GM23338 (cell line): ENCODE measurements at regions not wholly inside any gene's neighbourhood (a gene's known extent, or its start where the extent isn't known, plus 50 kb on each side); places are given as distances from the start of the nearest gene placed in this dataset.

Experiments used
- ATAC-seq: fragments of 200-7000 bp; cut with Tn5 transposase; 3 replicates; pipeline ENCODE4 v1.9.1; 2020
- DNase-seq: peaks from one replicate; pipeline ENCODE4 v3.0.0-alpha.2; 2015; ENCODE audit warnings: low spot score
- H2AFZ ChIP-seq: fragments of 200-600 bp; sonication (generic); 2 replicates; pipeline ENCODE4 v1.8.0; 2016; ENCODE audit warnings: antibody characterized with exemption, mild to moderate bottlenecking, moderate library complexity
- H3F3A ChIP-seq: fragments of 200-600 bp; sonication (generic); replicated peaks from 2 replicates; pipeline ENCODE4 v1.8.0; 2017; ENCODE audit warnings: antibody characterized with exemption, mixed run types, low read depth
- H3K27ac ChIP-seq: fragments of 200-600 bp; sonication (generic); 2 replicates; pipeline ENCODE4 v1.6.1; 2016; ENCODE audit warnings: low read depth
- H3K27me3 ChIP-seq: fragments of 200-600 bp; sonication (generic); 2 replicates; pipeline ENCODE4 v1.8.0; 2016; ENCODE audit warnings: mild to moderate bottlenecking, mixed run types, moderate library complexity; ENCODE audit not compliant: insufficient read depth
- H3K36me3 ChIP-seq: fragments of 200-600 bp; sonication (generic); 2 replicates; pipeline ENCODE4 v1.8.0; 2016; ENCODE audit warnings: mild to moderate bottlenecking; ENCODE audit not compliant: insufficient read depth
- H3K4me1 ChIP-seq: fragments of 200-600 bp; sonication (generic); 2 replicates; pipeline ENCODE4 v1.8.0; 2016; ENCODE audit warnings: mild to moderate bottlenecking, moderate library complexity; ENCODE audit not compliant: insufficient read depth
- H3K4me2 ChIP-seq: fragments of 200-600 bp; sonication (generic); 2 replicates; pipeline ENCODE4 v1.7.1; 2017; ENCODE audit warnings: mixed run types
- H3K4me3 ChIP-seq: fragments of 200-600 bp; sonication (generic); 2 replicates; pipeline ENCODE4 v1.6.1; 2016; ENCODE audit warnings: mixed run types
- H3K79me2 ChIP-seq: fragments of 200-600 bp; sonication (generic); replicated peaks from 2 replicates; pipeline ENCODE4 v1.8.0; 2017; ENCODE audit warnings: mild to moderate bottlenecking; ENCODE audit not compliant: insufficient read depth
- H3K9me2 ChIP-seq: fragments of 200-600 bp; sonication (generic); 2 replicates; pipeline ENCODE4 v1.8.0; 2017; ENCODE audit not compliant: insufficient read depth
- H4K20me1 ChIP-seq: fragments of 200-600 bp; sonication (generic); replicated peaks from 2 replicates; pipeline ENCODE4 v1.8.0; 2017; ENCODE audit warnings: mild to moderate bottlenecking; ENCODE audit not compliant: insufficient read depth
- H3K27ac Mint-ChIP-seq: 2 replicates; pipeline ENCODE4 v1.8.0; 2020; ENCODE audit warnings: inconsistent platforms, mild to moderate bottlenecking, moderate library complexity, mixed read lengths
- H3K27me3 Mint-ChIP-seq: 3 replicates; pipeline ENCODE4 v1.8.0; 2022; ENCODE audit warnings: low read depth, mild to moderate bottlenecking, moderate library complexity, mixed read lengths, inconsistent platforms; ENCODE audit not compliant: insufficient read depth, poor library complexity
- H3K36me3 Mint-ChIP-seq: 3 replicates; pipeline ENCODE4 v1.8.0; 2021; ENCODE audit warnings: low read depth, mild to moderate bottlenecking, inconsistent platforms, moderate library complexity, mixed read lengths
- H3K4me1 Mint-ChIP-seq: 3 replicates; pipeline ENCODE4 v1.8.0; 2020; ENCODE audit warnings: mild to moderate bottlenecking, inconsistent platforms, mixed read lengths
- H3K4me3 Mint-ChIP-seq: 3 replicates; pipeline ENCODE4 v1.8.0; 2021; ENCODE audit warnings: moderate library complexity, mild to moderate bottlenecking, inconsistent platforms, mixed read lengths
- H3K9me3 Mint-ChIP-seq: 3 replicates; pipeline ENCODE4 v1.8.0; 2020; ENCODE audit warnings: moderate library complexity, mild to moderate bottlenecking, inconsistent platforms, mixed read lengths
- CREB1 ChIP-seq: fragments of 250-450 bp; sonication (Bioruptor Pico); IDR thresholded peaks from 2 replicates; pipeline ENCODE4 v1.5.0; 2020; ENCODE audit warnings: low read depth, mild to moderate bottlenecking, moderate library complexity
- EZH2 ChIP-seq: fragments of 200-600 bp; sonication (generic); IDR thresholded peaks from one replicate; pipeline ENCODE4 v1.8.0; 2017; ENCODE audit warnings: antibody characterized with exemption, mild to moderate bottlenecking, low read depth; ENCODE audit not compliant: unreplicated experiment
- POLR2AphosphoS5 ChIP-seq: IDR thresholded peaks from 2 replicates; pipeline ENCODE4 v1.6.1; 2016; ENCODE audit warnings: antibody characterized with exemption, low read depth
- ZNF331 ChIP-seq: fragments of 250-450 bp; sonication (Bioruptor Pico); IDR thresholded peaks from 2 replicates; pipeline ENCODE4 v1.5.0; 2020; ENCODE audit warnings: low read depth, mild to moderate bottlenecking, moderate library complexity
- ZNF462 ChIP-seq: fragments of 250-450 bp; sonication (Bioruptor Pico); IDR thresholded peaks from 2 replicates; pipeline ENCODE4 v1.5.0; 2020; ENCODE audit warnings: mild to moderate bottlenecking, moderate library complexity
- TF ChIP-seq, protein P1 (sequence below): IDR thresholded peaks from one replicate; pipeline ENCODE4 v1.6.1; 2018; ENCODE audit warnings: antibody characterized with exemption; ENCODE audit not compliant: unreplicated experiment

DNA sequence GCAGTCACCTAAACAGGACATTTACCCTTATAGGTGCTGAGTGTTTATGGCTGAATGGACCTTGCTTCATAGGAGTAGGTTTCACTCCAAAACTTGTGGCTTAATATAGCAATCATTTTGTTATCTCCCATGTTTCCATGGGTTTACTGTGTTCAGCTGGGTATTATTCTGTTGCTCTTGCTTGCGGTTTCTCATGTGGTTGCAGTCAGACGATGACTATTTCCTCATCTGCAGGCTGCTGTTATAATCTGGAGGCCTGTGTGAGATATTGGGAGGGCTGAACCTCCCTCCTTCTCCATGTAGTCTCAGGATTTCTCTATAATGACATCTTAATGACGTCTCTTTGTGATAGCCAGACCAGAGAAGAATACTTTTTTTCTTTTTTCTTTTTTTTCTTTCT lies 98.1 kb downstream of the ZPLD1 start:
- H3K9me3 Mint-ChIP-seq: no peaks in the 10 kb centered on the region
- no peaks in the 10 kb centered on the region for H4K20me1 ChIP-seq
- no peaks in the 10 kb centered on the region for H3K27me3 ChIP-seq
- H2AFZ ChIP-seq: no peak overlapping the region
- ATAC-seq (no peak), DNase-seq (no peak)
- no peaks in the 10 kb centered on the region for H3K27me3 Mint-ChIP-seq
- H3K4me3 ChIP-seq: no peak overlapping the region
- no peak overlapping the region for H3K27ac ChIP-seq
- peaks cover 2% of the 10 kb centered on the region; the same call in 1 of the 3 replicates for H3K4me1 Mint-ChIP-seq
- no peak overlapping the region for H3K4me3 Mint-ChIP-seq
- no peak overlapping the region for H3K4me2 ChIP-seq
- no peak overlapping the region for H3K27ac Mint-ChIP-seq
- no peaks in the 10 kb centered on the region for H3K36me3 ChIP-seq
- H3F3A ChIP-seq: no peaks in the 10 kb centered on the region
- H3K36me3 Mint-ChIP-seq: no peaks in the 10 kb centered on the region
- no peaks in the 10 kb centered on the region for H3K79me2 ChIP-seq
- TF ChIP-seq EZH2: no peak
- no peak for TF ChIP-seq POLR2AphosphoS5
- no peak for TF ChIP-seq ZNF462
- no peak for TF ChIP-seq CREB1 (CRISPR knock-in tag)
- TF ChIP-seq ZNF331 (CRISPR knock-in tag): no peak
- TF ChIP-seq, protein P1, sequence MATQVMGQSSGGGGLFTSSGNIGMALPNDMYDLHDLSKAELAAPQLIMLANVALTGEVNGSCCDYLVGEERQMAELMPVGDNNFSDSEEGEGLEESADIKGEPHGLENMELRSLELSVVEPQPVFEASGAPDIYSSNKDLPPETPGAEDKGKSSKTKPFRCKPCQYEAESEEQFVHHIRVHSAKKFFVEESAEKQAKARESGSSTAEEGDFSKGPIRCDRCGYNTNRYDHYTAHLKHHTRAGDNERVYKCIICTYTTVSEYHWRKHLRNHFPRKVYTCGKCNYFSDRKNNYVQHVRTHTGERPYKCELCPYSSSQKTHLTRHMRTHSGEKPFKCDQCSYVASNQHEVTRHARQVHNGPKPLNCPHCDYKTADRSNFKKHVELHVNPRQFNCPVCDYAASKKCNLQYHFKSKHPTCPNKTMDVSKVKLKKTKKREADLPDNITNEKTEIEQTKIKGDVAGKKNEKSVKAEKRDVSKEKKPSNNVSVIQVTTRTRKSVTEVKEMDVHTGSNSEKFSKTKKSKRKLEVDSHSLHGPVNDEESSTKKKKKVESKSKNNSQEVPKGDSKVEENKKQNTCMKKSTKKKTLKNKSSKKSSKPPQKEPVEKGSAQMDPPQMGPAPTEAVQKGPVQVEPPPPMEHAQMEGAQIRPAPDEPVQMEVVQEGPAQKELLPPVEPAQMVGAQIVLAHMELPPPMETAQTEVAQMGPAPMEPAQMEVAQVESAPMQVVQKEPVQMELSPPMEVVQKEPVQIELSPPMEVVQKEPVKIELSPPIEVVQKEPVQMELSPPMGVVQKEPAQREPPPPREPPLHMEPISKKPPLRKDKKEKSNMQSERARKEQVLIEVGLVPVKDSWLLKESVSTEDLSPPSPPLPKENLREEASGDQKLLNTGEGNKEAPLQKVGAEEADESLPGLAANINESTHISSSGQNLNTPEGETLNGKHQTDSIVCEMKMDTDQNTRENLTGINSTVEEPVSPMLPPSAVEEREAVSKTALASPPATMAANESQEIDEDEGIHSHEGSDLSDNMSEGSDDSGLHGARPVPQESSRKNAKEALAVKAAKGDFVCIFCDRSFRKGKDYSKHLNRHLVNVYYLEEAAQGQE: no peak
- no peaks in the 10 kb centered on the region for H3K4me1 ChIP-seq
- H3K9me2 ChIP-seq: no peaks in the 10 kb centered on the region
